Stimulated activated CD8-positive, alpha-beta memory T cell treated with anti-CD3 and anti-CD28 coated beads, Interleukin-15, amount 100 ng/mL, for 4 hours (primary cell): ENCODE measurements at regions not wholly inside any gene's neighbourhood (a gene's known extent, or its start where the extent isn't known, plus 50 kb on each side); places are given as distances from the start of the nearest gene placed in this dataset.

Experiments used
- DNase-seq, 2 donors: peaks; one replicate each; pipeline ENCODE4 v3.0.0-alpha.2; 2020; ENCODE audit warnings: low read depth in 2 of 2

- no peak for DNase-seq
Observed at GRCh38 chr13:34246511-34246910, 428.6 kb downstream of the RFC3 start.

- DNase-seq: no peak
Observed at GRCh38 chr13:34247596-34247995, 429.6 kb downstream of the RFC3 start.

- no peak for DNase-seq
Observed at GRCh38 chr13:34249546-34250039, 431.6 kb downstream of the RFC3 start.

- DNase-seq: no peak
Observed at GRCh38 chr13:34250151-34250670, 432.3 kb downstream of the RFC3 start.

- no peak for DNase-seq
Observed at GRCh38 chr13:34254366-34254765, 436.4 kb downstream of the RFC3 start.

- DNase-seq: no peak
Observed at GRCh38 chr13:34255711-34256110, 437.8 kb downstream of the RFC3 start.

GRCh38 chr13:34256236-34256635, 438.3 kb downstream of the RFC3 start:
- no peak for DNase-seq

GRCh38 chr13:34257966-34258365, 440.0 kb downstream of the RFC3 start:
- DNase-seq: no peak

GRCh38 chr13:34258646-34259386, 440.9 kb downstream of the RFC3 start:
- DNase-seq: no peak

GRCh38 chr13:34263681-34264080, 445.7 kb downstream of the RFC3 start:
- DNase-seq: no peak

- no peak for DNase-seq
Observed at GRCh38 chr13:34265046-34265679, 447.2 kb downstream of the RFC3 start.

GRCh38 chr13:34276764-34277163, 458.8 kb downstream of the RFC3 start:
- no peak for DNase-seq

- no peak for DNase-seq
Observed at GRCh38 chr13:34277936-34278335, 460.0 kb downstream of the RFC3 start.

- DNase-seq: no peak
Observed at GRCh38 chr13:34278780-34279179, 460.8 kb downstream of the RFC3 start.

- no peak for DNase-seq
Observed at GRCh38 chr13:34290661-34291060, 472.7 kb downstream of the RFC3 start.

GRCh38 chr13:34294483-34295129, 476.7 kb downstream of the RFC3 start:
- DNase-seq: no peak

- DNase-seq: no peak
Observed at GRCh38 chr13:34300559-34300958, 482.6 kb downstream of the RFC3 start.

GRCh38 chr13:34302596-34302995, 484.6 kb downstream of the RFC3 start:
- no peak for DNase-seq

GRCh38 chr13:34303346-34303745, 485.4 kb downstream of the RFC3 start:
- DNase-seq: no peak

GRCh38 chr13:34307607-34308006, 489.7 kb downstream of the RFC3 start:
- no peak for DNase-seq

- DNase-seq: no peak
Observed at GRCh38 chr13:34308725-34309124, 490.8 kb downstream of the RFC3 start.

- no peak for DNase-seq
Observed at GRCh38 chr13:34310539-34310938, 492.6 kb downstream of the RFC3 start.

GRCh38 chr13:34311251-34311650, 493.3 kb downstream of the RFC3 start:
- DNase-seq: no peak
